H1 (cell line): ENCODE measurements at regions not wholly inside any gene's neighbourhood (a gene's known extent, or its start where the extent isn't known, plus 50 kb on each side); places are given as distances from the start of the nearest gene placed in this dataset.

Experiments used
- TCF12 ChIP-seq: IDR thresholded peaks from 2 replicates; pipeline ENCODE4 v1.6.1; 2011; ENCODE audit warnings: low read depth, mild to moderate bottlenecking, low read length
- TF ChIP-seq, protein P1 (sequence below), 3 experiments: IDR thresholded peaks; 1 replicate in 2 of 3; 2 replicates in 1 of 3; pipeline versions ENCODE4 v1.5.1 to v1.6.1; 2011; ENCODE audit warnings: low read length in 3 of 3, mild to moderate bottlenecking in 3 of 3, inconsistent platforms in 2 of 3, low read depth in 1 of 3, moderate library complexity in 1 of 3; ENCODE audit not compliant: insufficient read depth in 1 of 3; ENCODE audit errors: control extremely low read depth in 1 of 3

DNA sequence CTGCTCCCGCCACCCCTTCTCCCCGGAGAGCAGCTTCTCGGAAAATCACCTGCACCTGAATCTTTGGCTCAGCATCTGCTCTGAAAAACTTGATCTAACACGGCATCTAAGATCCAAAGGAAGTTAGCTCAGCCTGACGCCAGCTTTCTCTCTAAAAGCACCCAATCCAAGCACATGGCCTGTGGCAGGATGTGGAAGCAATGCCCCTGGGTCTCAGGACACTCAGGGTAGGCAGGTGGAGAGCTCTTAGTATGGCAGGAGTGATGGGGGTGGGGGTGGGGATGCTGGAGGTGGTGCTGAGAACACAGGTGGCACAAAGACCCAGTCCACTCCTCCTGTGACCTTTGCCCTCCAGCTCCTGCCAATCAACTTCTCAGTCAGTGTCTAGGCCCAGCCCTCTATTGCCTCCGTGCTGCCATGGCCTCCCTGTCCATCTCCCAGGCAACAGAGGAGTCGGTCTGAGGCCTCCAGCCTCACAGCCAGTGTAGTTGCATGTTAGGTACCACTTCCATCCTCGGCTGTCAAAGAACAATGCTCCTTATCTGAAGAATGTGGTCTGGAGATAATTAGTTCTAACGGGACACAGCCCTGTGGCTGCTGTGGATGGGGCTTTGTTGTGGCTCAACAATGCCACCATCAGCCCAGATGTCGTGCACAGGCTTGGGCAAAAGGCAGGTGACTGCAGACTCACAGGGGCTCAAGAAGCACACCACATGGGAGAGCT lies 180.0 kb upstream of the C14orf180 start (continued):
- TF ChIP-seq, protein P1, sequence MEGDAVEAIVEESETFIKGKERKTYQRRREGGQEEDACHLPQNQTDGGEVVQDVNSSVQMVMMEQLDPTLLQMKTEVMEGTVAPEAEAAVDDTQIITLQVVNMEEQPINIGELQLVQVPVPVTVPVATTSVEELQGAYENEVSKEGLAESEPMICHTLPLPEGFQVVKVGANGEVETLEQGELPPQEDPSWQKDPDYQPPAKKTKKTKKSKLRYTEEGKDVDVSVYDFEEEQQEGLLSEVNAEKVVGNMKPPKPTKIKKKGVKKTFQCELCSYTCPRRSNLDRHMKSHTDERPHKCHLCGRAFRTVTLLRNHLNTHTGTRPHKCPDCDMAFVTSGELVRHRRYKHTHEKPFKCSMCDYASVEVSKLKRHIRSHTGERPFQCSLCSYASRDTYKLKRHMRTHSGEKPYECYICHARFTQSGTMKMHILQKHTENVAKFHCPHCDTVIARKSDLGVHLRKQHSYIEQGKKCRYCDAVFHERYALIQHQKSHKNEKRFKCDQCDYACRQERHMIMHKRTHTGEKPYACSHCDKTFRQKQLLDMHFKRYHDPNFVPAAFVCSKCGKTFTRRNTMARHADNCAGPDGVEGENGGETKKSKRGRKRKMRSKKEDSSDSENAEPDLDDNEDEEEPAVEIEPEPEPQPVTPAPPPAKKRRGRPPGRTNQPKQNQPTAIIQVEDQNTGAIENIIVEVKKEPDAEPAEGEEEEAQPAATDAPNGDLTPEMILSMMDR (IDR thresholded peaks at IDR 0.05; ENCODE audit: control extremely low read depth in 1 of 3, insufficient read depth in 1 of 3, low read depth in 1 of 3, low read length in 3 of 3): no peak
- TF ChIP-seq TCF12: no peak
